CD14-positive monocyte (primary cell): ENCODE measurements at regions not wholly inside any gene's neighbourhood (a gene's known extent, or its start where the extent isn't known, plus 50 kb on each side); places are given as distances from the start of the nearest gene placed in this dataset.

Experiments
- DNase-seq, 3 donors: peaks; one replicate each; pipeline ENCODE4 v3.0.0-alpha.2; 2011 to 2022
- H2AFZ ChIP-seq: 2 replicates; pipeline ENCODE4 v1.6.0; 2012; ENCODE audit warnings: mild to moderate bottlenecking, low read depth, low read length, inconsistent platforms; ENCODE audit not compliant: insufficient read depth, poor library complexity, severe bottlenecking
- H3K27ac ChIP-seq, 2 donors: 1 replicate in 1 of 2; 2 replicates in 1 of 2; pipeline ENCODE4 v1.5.1; 2012 to 2013; ENCODE audit warnings: low read length in 2 of 2, control low read depth in 1 of 2, inconsistent platforms in 1 of 2, low read depth in 1 of 2, mild to moderate bottlenecking in 1 of 2
- H3K27me3 ChIP-seq, 2 donors: one replicate each; pipeline versions ENCODE4 v1.6.0 to v1.6.1; 2011 to 2013; ENCODE audit warnings: low read length in 2 of 2; ENCODE audit not compliant: control insufficient read depth in 2 of 2, insufficient read depth in 2 of 2
- H3K36me3 ChIP-seq, 2 donors: replicated peaks in 1 of 2; 1 replicate in 1 of 2; 2 replicates in 1 of 2; pipeline versions ENCODE4 v1.5.1 to v1.6.1; 2012 to 2013; ENCODE audit warnings: low read length in 2 of 2, control low read depth in 1 of 2, inconsistent platforms in 1 of 2, mild to moderate bottlenecking in 1 of 2; ENCODE audit not compliant: insufficient read depth in 2 of 2, control insufficient read depth in 1 of 2
- H3K4me1 ChIP-seq, 2 donors: 1 replicate in 1 of 2; 2 replicates in 1 of 2; pipeline versions ENCODE4 v1.5.1 to v1.6.1; 2012 to 2013; ENCODE audit warnings: low read length in 2 of 2, control low read depth in 1 of 2, inconsistent platforms in 1 of 2, mild to moderate bottlenecking in 1 of 2, moderate library complexity in 1 of 2; ENCODE audit not compliant: insufficient read depth in 2 of 2, control insufficient read depth in 1 of 2
- H3K4me2 ChIP-seq: replicated peaks from 2 replicates; pipeline ENCODE3; 2012; ENCODE audit warnings: low read length, moderate library complexity, mild to moderate bottlenecking; ENCODE audit not compliant: poor library complexity, severe bottlenecking; ENCODE audit errors: extremely low read depth
- H3K4me3 ChIP-seq, 3 experiments: fragments of 200-600 bp in 1 of 3; sonication (generic) in 1 of 3; replicated peaks in 1 of 3; 1 replicate in 2 of 3; 2 replicates in 1 of 3; pipeline ENCODE4 v1.5.1; 2011 to 2013; ENCODE audit warnings: low read length in 3 of 3, mild to moderate bottlenecking in 3 of 3, control low read depth in 2 of 3, low read depth in 2 of 3, inconsistent platforms in 1 of 3, moderate library complexity in 1 of 3
- H3K79me2 ChIP-seq: 2 replicates; pipeline ENCODE4 v1.6.0; 2012; ENCODE audit warnings: mild to moderate bottlenecking, control low read depth, inconsistent platforms, low read length, moderate library complexity; ENCODE audit not compliant: insufficient read depth
- H3K9ac ChIP-seq: 2 replicates; pipeline ENCODE4 v1.6.0; 2017; ENCODE audit warnings: low read length, mild to moderate bottlenecking; ENCODE audit not compliant: insufficient read depth, poor library complexity, severe bottlenecking
- H3K9me3 ChIP-seq, 2 donors: replicated peaks in 1 of 2; 1 replicate in 1 of 2; 2 replicates in 1 of 2; pipeline versions ENCODE4 v1.5.1 to v1.6.1; 2012 to 2013; ENCODE audit warnings: low read length in 2 of 2, control low read depth in 1 of 2; ENCODE audit not compliant: control insufficient read depth in 1 of 2, insufficient read depth in 1 of 2
- H4K20me1 ChIP-seq: 2 replicates; pipeline ENCODE4 v1.6.0; 2012; ENCODE audit warnings: mild to moderate bottlenecking, low read length, control low read depth, moderate library complexity; ENCODE audit not compliant: insufficient read depth
- H3K27ac Mint-ChIP-seq, 7 donors: one replicate each; pipeline ENCODE4 v1.8.0; 2020; ENCODE audit warnings: mild to moderate bottlenecking in 7 of 7, mixed read lengths in 7 of 7, moderate library complexity in 6 of 7, inconsistent platforms in 2 of 7
- H3K27me3 Mint-ChIP-seq, 3 donors: one replicate each; pipeline ENCODE4 v1.8.0; 2021 to 2022; ENCODE audit warnings: low read depth in 3 of 3, mild to moderate bottlenecking in 3 of 3, mixed read lengths in 3 of 3, moderate library complexity in 3 of 3, inconsistent platforms in 1 of 3
- H3K36me3 Mint-ChIP-seq, 2 donors: one replicate each; pipeline ENCODE4 v1.8.0; 2020; ENCODE audit warnings: mixed read lengths in 2 of 2, inconsistent platforms in 1 of 2, mild to moderate bottlenecking in 1 of 2
- H3K4me1 Mint-ChIP-seq: one replicate; pipeline ENCODE4 v1.8.0; 2020; ENCODE audit warnings: mild to moderate bottlenecking, mixed read lengths
- H3K4me3 Mint-ChIP-seq, 2 donors: one replicate each; pipeline ENCODE4 v1.8.0; 2020; ENCODE audit warnings: mild to moderate bottlenecking in 2 of 2, mixed read lengths in 2 of 2, moderate library complexity in 1 of 2
- H3K9me3 Mint-ChIP-seq, 7 donors: one replicate each; pipeline ENCODE4 v1.8.0; 2020 to 2022; ENCODE audit warnings: mixed read lengths in 7 of 7, mild to moderate bottlenecking in 6 of 7, moderate library complexity in 6 of 7, inconsistent platforms in 2 of 7
- WGBS: methylation state at CpG from one replicate; pipeline ENCODE4 v1.1.5; 2013; ENCODE audit warnings: missing lambda C conversion rate; ENCODE audit not compliant: insufficient coverage; 5-methylcytosine and 5-hydroxymethylcytosine counted together
- intact Hi-C, 2 donors: fragments of 100-400 bp; cut with micrococcal nuclease; formaldehyde crosslinking; loops; one replicate each; pipeline versions ENCODE4 v1.15.0 to v1.15.1; 2023
- TF ChIP-seq, protein P1 (sequence below): fragments of 200-600 bp; IDR thresholded peaks from one replicate; pipeline ENCODE4 v1.8.0; 2022; ENCODE audit warnings: antibody characterized with exemption, mild to moderate bottlenecking

DNA sequence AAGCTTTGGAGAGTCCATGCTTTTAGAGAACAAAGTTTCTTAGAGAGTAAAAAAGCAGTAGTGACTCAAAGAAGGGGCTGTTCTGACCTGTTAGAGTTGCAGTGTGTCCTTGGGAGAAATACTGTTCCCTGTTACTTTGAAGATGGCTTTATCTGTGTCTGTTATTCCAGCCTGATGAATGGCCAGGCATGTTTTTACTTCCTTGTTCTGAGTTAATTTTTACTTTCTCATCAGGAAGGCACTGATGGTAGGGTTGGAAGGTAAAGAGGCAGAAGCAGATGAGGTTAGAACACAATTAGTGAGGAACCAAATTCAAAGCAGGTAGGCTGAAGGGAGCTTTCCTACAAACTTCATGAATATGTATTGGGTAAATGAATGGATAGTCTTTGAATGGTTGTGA lies 138.5 kb upstream of the PRKCQ start:
- Histone ChIP-seq H3K9ac (no peak overlapping the region), H3K36me3 (no peaks in the 10 kb centered on the region), H3K27me3 (peaks cover 11 to 12% of the 10 kb centered on the region in 2 donors), H3K4me2 (no peak overlapping the region), H3K79me2 (no peaks in the 10 kb centered on the region), H3K9me3 (no peaks in the 10 kb centered on the region), H2AFZ (no peak overlapping the region), H3K4me3 (no peak overlapping the region), H3K27ac (no peak overlapping the region), H4K20me1 (no peaks in the 10 kb centered on the region), H3K4me1 (no peaks in the 10 kb centered on the region)
- H3K4me3 Mint-ChIP-seq, result no peak overlapping the region
- DNase-seq, result no peak
- peaks cover 3% of the 10 kb centered on the region for H3K4me1 Mint-ChIP-seq
- peaks cover 2 to 15% (median 3%) of the 10 kb centered on the region in 7 donors for H3K9me3 Mint-ChIP-seq
- TF ChIP-seq, protein P1, sequence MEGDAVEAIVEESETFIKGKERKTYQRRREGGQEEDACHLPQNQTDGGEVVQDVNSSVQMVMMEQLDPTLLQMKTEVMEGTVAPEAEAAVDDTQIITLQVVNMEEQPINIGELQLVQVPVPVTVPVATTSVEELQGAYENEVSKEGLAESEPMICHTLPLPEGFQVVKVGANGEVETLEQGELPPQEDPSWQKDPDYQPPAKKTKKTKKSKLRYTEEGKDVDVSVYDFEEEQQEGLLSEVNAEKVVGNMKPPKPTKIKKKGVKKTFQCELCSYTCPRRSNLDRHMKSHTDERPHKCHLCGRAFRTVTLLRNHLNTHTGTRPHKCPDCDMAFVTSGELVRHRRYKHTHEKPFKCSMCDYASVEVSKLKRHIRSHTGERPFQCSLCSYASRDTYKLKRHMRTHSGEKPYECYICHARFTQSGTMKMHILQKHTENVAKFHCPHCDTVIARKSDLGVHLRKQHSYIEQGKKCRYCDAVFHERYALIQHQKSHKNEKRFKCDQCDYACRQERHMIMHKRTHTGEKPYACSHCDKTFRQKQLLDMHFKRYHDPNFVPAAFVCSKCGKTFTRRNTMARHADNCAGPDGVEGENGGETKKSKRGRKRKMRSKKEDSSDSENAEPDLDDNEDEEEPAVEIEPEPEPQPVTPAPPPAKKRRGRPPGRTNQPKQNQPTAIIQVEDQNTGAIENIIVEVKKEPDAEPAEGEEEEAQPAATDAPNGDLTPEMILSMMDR, result no peak
- no peaks in the 10 kb centered on the region for H3K36me3 Mint-ChIP-seq
- intact Hi-C loops, result no loop called here
- H3K27me3 Mint-ChIP-seq, result peaks cover 11 to 24% (median 15%) of the 10 kb centered on the region in 3 donors
- H3K27ac Mint-ChIP-seq, result no peak overlapping the region

DNA sequence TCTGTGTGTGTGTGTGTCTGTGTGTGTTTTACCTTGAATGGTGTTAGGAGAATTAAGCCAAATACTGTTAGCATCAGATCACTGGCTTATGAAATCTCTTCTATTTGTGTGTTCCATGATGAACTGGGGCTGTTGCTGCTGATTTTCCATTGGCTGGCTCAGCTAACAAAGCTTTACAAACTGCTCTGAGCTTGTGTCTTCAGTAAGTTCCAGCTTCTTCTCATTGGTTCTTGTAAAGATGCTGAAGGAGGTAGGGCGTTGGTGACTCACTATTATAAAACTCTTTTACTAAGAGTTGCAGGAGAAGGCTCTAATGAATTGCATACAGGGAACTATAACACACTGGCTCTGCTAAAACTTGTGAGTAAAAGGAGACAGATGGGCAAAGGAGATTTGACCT lies 136.4 kb upstream of the PRKCQ start:
- intact Hi-C loops, result no loop called here
- no peak overlapping the region for H3K9ac ChIP-seq

More for the DNA sequence above, 136.4 kb upstream of the PRKCQ start:
- H3K27ac ChIP-seq, result no peak overlapping the region
- H3K9me3 ChIP-seq, result no peaks in the 10 kb centered on the region
- TF ChIP-seq, protein P1, result no peak
- Mint-ChIP-seq H3K36me3 (no peaks in the 10 kb centered on the region), H3K4me1 (peaks cover 3% of the 10 kb centered on the region), H3K4me3 (no peak overlapping the region), H3K27ac (no peak overlapping the region), H3K9me3 (peaks cover 2 to 11% (median 3%) of the 10 kb centered on the region in 7 donors), H3K27me3 (peaks cover 7 to 33% (median 15%) of the 10 kb centered on the region in 3 donors)
- H3K27me3 ChIP-seq, result peaks cover 5 to 6% of the 10 kb centered on the region in 2 donors
- no peak overlapping the region for H3K4me3 ChIP-seq
- H3K4me2 ChIP-seq, result no peak overlapping the region
- no peaks in the 10 kb centered on the region for H3K36me3 ChIP-seq
- H2AFZ ChIP-seq, result no peak overlapping the region
- H4K20me1 ChIP-seq, result no peaks in the 10 kb centered on the region
- WGBS, result no CpG with 5 or more reads among the region's 1 CpG
- no peaks in the 10 kb centered on the region for H3K79me2 ChIP-seq
- no peaks in the 10 kb centered on the region for H3K4me1 ChIP-seq
- no peak for DNase-seq
